Breast epithelium (tissue), 3 donors: ENCODE measurements at regions not wholly inside any gene's neighbourhood (a gene's known extent, or its start where the extent isn't known, plus 50 kb on each side); places are given as distances from the start of the nearest gene placed in this dataset.

ENCODE experiments used
- CTCF ChIP-seq, 3 donors: fragments of 450-650 bp; IDR thresholded peaks; one replicate each; pipeline ENCODE4 v1.5.1; 2016 to 2017; ENCODE audit warnings: antibody characterized with exemption in 3 of 3, mild to moderate bottlenecking in 3 of 3, moderate library complexity in 3 of 3
- POLR2AphosphoS5 ChIP-seq, 3 donors: sonication (generic); formaldehyde crosslinking; IDR thresholded peaks; one replicate each; pipeline ENCODE4 v1.6.1; 2017; ENCODE audit warnings: antibody characterized with exemption in 3 of 3

- TF ChIP-seq CTCF (IDR thresholded peaks at IDR 0.05), result no peak
- TF ChIP-seq POLR2AphosphoS5 (IDR thresholded peaks at IDR 0.05), result no peak
Measured at GRCh38 chr6:14310960-14311359, 193.4 kb downstream of the CD83 start.
